GM12892 (cell line): ENCODE measurements at regions not wholly inside any gene's neighbourhood (a gene's known extent, or its start where the extent isn't known, plus 50 kb on each side); places are given as distances from the start of the nearest gene placed in this dataset.

Source experiments
- DNase-seq: peaks from one replicate; pipeline ENCODE4 v3.0.0; 2011; ENCODE audit not compliant: insufficient read length
- FAIRE-seq: peaks from 2 replicates; lab custom pipeline; 2011; peaks lifted over from hg19 to GRCh38; lab: Jason Lieb, UNC
- POLR2A ChIP-seq: IDR thresholded peaks from 2 replicates; pipeline ENCODE4 v1.6.1; 2011; ENCODE audit warnings: low read depth, low read length, control low read depth
- POLR2AphosphoS5 ChIP-seq: IDR thresholded peaks from 2 replicates; pipeline ENCODE4 v1.6.1; 2011; ENCODE audit warnings: low read depth, low read length, control low read depth
- TAF1 ChIP-seq: IDR thresholded peaks from 2 replicates; pipeline ENCODE4 v1.6.1; 2011; ENCODE audit warnings: low read depth, mild to moderate bottlenecking, control low read depth, low read length, borderline replicate concordance

DNA sequence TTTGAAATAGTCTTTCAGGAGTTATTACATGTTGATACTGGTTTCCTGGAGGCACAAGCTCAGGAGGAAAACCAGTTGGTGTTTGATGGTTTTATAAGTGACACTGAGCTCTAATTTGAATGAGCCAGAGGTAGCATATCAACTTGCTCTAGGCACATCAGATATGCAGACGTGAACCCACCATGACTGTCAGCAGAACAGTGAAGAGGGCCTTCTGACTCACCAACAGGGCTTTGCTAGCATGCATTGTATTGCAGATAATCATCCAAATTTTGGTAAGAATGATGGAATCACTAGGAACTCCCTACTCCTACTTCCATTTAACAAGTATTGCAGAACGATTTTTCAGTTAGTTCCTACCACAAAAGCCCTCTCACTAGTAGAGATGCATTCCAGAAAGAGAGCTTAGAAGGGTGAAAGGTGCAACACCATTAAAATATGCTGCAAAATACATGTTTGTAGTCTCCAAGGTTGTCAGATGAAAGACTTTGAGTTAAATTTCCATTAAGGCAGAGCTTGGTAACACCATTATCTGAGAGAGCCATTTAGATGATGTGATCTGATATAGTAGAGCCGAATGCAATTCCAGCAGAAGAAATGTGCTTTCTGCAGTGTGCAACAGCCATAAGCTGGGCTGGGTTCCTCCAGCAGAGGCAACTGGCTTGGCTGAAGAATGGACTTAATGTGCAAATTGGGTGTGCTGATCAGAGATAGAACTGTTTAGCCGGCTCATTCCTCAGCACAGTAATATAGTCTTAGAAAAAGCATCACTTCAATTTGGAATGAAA lies 968.7 kb upstream of the ADGRB3 start:
- no peak for DNase-seq
- TF ChIP-seq TAF1 (no peak), POLR2AphosphoS5 (no peak), POLR2A (no peak)

DNA sequence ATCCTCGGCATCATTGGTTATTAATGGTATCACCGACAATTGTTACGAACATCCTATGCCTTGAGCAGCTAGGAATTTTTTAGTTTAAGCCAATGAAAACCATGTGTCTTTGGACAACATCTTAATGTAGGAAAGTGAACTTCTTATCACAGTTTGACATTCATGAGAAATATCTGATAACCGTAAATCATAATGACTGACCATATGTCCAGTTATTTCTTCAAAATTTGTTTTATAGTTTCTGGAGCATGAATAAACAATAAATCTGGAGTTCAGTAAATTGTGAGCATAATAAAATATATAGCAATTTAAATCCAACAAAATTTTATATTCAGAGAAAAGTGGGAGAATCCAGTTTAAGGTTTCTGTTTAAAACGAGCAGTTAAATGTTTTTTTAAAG lies 970.1 kb upstream of the ADGRB3 start:
- TF ChIP-seq POLR2A = no peak
- no peak for TF ChIP-seq TAF1
- DNase-seq = no peak
- FAIRE-seq = no peak

More for the DNA sequence above, 968.7 kb upstream of the ADGRB3 start:
- FAIRE-seq = no peak

DNA sequence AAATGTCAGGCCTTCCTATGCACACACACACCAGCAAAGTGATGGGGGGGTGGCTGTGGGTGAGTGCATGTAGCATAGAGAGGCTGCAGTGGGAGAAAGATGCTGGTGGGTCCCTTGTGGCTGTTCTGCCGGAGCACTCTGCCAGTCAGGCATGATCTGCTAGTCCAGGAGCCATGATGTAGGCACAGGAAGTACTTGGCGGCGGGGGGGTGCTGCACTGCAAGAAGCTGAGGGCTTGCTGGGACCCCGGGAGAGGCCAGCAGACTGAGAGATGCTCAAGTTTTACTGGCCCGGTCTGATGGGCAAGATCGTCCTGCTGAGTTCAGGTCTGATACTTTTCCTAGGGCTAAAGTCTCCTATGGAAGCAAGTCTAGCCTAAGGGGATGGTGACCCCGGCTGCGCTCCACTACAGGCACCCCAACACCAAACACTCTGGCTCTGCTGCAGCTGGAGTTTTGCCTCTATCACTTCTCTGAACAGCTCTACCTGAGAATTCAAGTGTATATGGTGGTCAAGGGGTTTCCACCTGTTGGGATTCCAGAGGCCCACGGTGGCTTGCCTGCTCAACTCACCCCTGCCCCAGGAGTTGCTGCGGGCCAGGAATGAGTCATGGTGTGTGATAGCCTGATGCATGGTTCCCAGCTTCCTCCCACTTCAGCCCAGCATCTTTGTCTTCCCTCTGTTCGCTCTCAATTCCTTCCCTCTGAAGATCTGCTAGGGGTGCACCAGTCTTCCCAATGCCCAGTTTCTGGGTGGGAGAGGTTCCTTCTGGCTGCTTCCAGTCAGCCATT lies 971.8 kb upstream of the ADGRB3 start:
- no peak for FAIRE-seq
- no peak for TF ChIP-seq POLR2AphosphoS5
- no peak for TF ChIP-seq POLR2A
- TF ChIP-seq TAF1 = no peak
- DNase-seq = no peak

DNA sequence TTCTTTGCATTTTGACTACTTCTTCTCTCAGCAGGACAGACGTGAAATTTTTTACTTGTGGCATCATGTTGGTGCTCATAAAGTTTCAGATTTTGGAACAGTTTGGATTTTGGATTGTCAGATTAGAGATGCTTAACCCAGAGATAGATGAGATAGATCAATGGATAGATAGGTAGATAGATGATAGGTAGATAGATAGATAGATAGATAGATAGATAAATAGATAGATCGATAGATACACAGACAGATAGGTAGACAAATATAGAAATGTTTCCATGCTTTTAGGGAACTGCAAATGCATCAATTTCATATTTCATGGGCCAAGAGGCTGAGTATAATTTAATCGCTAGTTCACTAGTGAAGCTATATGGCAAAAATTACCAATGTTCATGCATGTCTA lies 981.5 kb upstream of the ADGRB3 start:
- FAIRE-seq (no peak), DNase-seq (no peak)
- no peak for TF ChIP-seq TAF1
- TF ChIP-seq POLR2AphosphoS5 = no peak
- no peak for TF ChIP-seq POLR2A

DNA sequence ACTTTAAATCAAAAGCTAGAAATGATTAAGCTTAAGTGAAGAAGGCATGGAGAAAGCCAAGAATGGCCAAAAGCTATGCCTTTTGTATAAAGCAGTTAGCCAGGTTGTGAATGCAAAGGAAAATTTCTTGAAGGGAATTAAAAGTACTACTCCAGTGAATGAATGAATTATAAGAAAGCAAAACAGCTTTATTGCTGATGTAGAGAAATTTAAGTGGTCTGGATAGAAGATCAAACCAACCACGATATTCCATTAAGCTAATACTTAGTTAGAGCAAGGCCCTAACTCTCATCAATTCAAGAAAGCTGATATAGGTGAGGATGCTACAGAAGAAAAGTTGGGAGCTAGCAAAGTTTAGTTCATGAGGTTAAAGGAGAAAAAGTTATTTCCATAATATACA lies 988.5 kb upstream of the ADGRB3 start:
- no peak for FAIRE-seq

DNA sequence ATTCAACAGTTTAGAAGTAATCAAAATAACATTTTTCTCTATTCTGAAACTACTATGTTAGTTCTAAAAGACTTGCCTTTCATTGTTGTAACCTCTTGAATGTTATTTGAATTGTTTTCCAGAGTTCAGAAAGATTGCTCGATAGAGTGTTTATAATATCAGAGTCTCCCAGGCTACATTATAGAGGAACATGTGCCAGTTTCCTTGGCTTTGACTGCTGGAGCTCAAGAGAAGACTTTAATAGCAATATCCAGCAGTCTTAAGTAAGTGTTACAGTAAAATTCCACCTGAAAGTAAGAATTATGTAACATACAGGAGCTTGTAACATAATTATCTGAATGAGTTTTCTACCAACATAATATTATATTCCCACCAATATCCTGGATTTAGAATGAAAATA lies 991.8 kb upstream of the ADGRB3 start:
- DNase-seq = no peak
- TF ChIP-seq POLR2A = no peak
- no peak for TF ChIP-seq TAF1
- no peak for TF ChIP-seq POLR2AphosphoS5
- FAIRE-seq = no peak

More for the DNA sequence above, 988.5 kb upstream of the ADGRB3 start:
- TF ChIP-seq POLR2A = no peak
- TF ChIP-seq TAF1 = no peak
- no peak for TF ChIP-seq POLR2AphosphoS5
- no peak for DNase-seq

DNA sequence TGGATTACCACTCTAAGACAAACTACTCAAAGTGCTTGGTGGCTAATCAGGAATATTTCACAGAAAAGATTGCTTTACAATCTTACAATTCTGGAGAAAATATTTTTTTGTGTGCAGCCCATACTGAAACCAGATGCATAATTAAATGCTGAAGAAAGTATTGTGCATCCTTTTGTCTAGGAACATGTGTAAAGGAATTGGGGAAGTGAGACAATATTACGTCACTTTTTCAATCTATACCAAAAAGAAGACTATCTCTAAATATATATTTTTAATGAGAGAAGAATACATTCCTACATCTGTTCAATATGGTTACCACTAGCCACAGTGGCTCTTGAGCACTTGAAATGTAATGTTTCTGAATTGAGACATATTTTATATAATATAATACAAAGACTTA lies 992.5 kb upstream of the ADGRB3 start:
- TF ChIP-seq TAF1 (no peak), POLR2AphosphoS5 (no peak), POLR2A (no peak)
- FAIRE-seq (no peak), DNase-seq (no peak)

DNA sequence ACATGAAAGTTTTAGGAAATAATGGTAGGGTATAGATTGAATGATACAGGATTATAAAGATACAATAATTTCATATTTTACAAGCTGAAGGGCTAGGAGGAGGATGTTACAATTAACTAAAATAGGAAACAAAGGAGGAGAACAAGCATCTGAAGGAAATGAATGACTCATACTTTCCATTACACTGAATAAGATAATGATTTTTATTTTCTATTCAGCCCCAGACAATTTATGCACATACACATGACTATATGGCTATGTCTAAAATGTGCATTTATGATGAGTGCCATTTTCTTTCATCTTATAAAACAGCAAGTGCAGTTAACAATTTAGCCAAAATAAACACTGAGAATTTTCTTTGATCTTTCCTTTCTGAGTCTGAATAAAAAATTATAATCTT lies 994.6 kb upstream of the ADGRB3 start:
- FAIRE-seq (no peak), DNase-seq (no peak)
- TF ChIP-seq TAF1 = no peak
- TF ChIP-seq POLR2AphosphoS5 = no peak

DNA sequence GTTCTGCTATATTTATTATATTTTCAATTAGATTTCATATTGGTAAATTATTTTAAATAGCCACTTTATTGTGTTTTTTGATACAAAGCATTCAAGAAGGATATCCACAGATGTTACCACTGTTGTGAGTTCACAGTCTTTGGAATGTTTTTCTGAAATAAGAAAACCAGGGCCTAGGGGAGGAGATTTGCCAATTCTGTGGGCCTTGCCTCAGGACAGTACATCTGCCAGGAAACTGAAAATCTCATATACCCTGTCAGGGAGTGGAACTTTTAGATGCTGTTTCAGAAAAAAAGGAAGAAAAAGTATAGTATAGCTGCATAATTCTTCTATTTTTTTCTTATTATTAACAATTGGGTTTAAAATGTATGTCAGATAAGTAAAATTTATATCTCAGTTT lies 995.9 kb upstream of the ADGRB3 start:
- DNase-seq (no peak), FAIRE-seq (no peak)
- no peak for TF ChIP-seq POLR2A
- TF ChIP-seq TAF1 = no peak
- TF ChIP-seq POLR2AphosphoS5 = no peak

DNA sequence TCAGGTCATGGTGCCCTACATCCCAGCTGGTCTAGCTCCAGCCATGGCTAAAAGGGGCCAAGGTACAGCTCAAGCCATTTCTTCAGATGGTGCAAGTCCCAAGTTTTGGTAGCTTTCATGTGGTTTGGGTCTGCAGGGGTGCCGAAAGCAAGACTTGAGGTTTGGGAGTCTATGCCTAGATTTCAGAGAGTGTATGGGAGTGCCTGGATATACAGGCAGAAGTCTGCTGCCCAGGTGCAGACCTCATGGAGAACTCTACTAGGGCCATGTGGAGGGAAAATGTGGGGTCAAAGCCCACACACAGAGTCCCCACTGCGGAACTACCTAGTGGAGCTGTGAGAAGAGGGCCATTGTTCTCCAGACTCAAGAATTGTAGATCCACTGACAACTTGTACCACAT lies 1000.9 kb upstream of the ADGRB3 start:
- FAIRE-seq = no peak
- TF ChIP-seq TAF1 (no peak), POLR2A (no peak), POLR2AphosphoS5 (no peak)
- no peak for DNase-seq

DNA sequence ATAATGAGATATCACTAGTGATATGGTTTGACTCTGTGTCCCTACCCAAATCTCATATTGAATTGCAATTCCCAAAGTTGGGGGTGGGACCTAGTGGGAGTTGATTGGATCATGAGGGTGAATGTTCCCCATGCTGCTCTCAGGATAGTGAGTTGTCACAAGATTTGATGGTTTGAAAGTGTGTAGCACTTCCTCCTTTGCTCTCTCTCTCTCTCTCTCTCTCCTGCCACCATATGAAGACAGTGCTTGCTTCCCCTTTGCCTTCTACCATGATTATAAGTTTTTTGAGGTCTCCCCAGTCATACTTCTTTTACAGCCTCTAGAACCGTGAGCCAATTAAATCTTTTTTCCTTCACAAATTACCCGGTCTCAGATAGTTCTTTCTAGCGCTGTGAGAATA lies 1002.0 kb upstream of the ADGRB3 start:
- TF ChIP-seq POLR2AphosphoS5 (no peak), TAF1 (no peak), POLR2A (no peak)
- FAIRE-seq (no peak), DNase-seq (no peak)

DNA sequence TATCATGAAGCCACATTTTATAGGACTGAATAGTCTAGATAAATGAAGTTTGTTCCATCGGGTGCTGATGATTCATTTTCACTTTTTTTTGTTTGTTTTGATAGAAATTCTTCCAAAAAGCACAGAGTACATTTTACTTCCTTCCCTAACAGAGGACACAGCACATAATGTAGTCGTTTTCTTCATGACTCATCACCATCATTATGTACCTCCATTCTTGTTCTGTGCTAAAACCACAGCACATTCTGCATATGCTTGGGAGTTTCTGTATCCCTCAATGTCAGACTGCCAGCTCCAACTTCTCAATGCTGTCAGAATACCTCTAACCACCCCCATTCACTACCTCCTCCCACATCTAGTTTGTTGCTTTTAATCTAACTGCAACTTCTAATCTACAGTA lies 1004.9 kb upstream of the ADGRB3 start:
- no peak for FAIRE-seq
- no peak for DNase-seq
- no peak for TF ChIP-seq POLR2AphosphoS5
- TF ChIP-seq POLR2A = no peak
- no peak for TF ChIP-seq TAF1
